H9 (cell line): ENCODE measurements at regions not wholly inside any gene's neighbourhood (a gene's known extent, or its start where the extent isn't known, plus 50 kb on each side); places are given as distances from the start of the nearest gene placed in this dataset.

Source experiments
- DNase-seq: peaks from one replicate; pipeline ENCODE4 v3.0.0-alpha.2; 2017
- H2AFZ ChIP-seq: one replicate; pipeline ENCODE4 v1.6.1; 2013; ENCODE audit warnings: mild to moderate bottlenecking, low read length, control low read depth, moderate library complexity
- H2AK5ac ChIP-seq: 2 replicates; pipeline ENCODE4 v1.6.1; 2013; ENCODE audit warnings: low read length, control low read depth, mixed read lengths; ENCODE audit not compliant: insufficient read length
- H2BK120ac ChIP-seq: one replicate; pipeline ENCODE4 v1.6.1; 2013; ENCODE audit warnings: low read depth, mild to moderate bottlenecking, low read length, control low read depth, inconsistent platforms; ENCODE audit not compliant: poor library complexity, severe bottlenecking
- H2BK12ac ChIP-seq: 2 replicates; pipeline ENCODE4 v1.6.1; 2013; ENCODE audit warnings: low read length, control low read depth, mixed read lengths, low read depth; ENCODE audit not compliant: insufficient read length
- H2BK15ac ChIP-seq: 2 replicates; pipeline ENCODE4 v1.6.1; 2013; ENCODE audit warnings: low read depth, low read length, control low read depth
- H2BK20ac ChIP-seq: one replicate; pipeline ENCODE4 v1.6.1; 2013; ENCODE audit warnings: low read depth, mild to moderate bottlenecking, low read length, control low read depth, inconsistent platforms; ENCODE audit not compliant: poor library complexity, severe bottlenecking
- H2BK5ac ChIP-seq: 2 replicates; pipeline ENCODE4 v1.6.1; 2013; ENCODE audit warnings: low read length, control low read depth, mixed read lengths; ENCODE audit not compliant: insufficient read length
- H3K14ac ChIP-seq: 2 replicates; pipeline ENCODE4 v1.6.1; 2013; ENCODE audit warnings: low read length, control low read depth; ENCODE audit not compliant: insufficient read depth
- H3K18ac ChIP-seq: 2 replicates; pipeline ENCODE4 v1.6.1; 2013; ENCODE audit warnings: low read depth, mild to moderate bottlenecking, mixed read lengths, low read length, control low read depth; ENCODE audit not compliant: insufficient read length
- H3K23ac ChIP-seq: 2 replicates; pipeline ENCODE4 v1.6.1; 2013; ENCODE audit warnings: low read length, control low read depth, mixed read lengths, low read depth; ENCODE audit not compliant: insufficient read length
- H3K23me2 ChIP-seq: 2 replicates; pipeline ENCODE4 v1.6.1; 2013; ENCODE audit warnings: low read depth, mild to moderate bottlenecking, mixed read lengths, low read length, control low read depth; ENCODE audit not compliant: insufficient read length, poor library complexity, severe bottlenecking
- H3K27ac ChIP-seq: 2 replicates; pipeline ENCODE4 v1.5.1; 2013; ENCODE audit warnings: low read length, control low read depth, mixed read lengths, low read depth; ENCODE audit not compliant: insufficient read length
- H3K27me3 ChIP-seq: 2 replicates; pipeline ENCODE4 v1.6.1; 2013; ENCODE audit warnings: low read length, control low read depth, inconsistent platforms; ENCODE audit not compliant: insufficient read depth
- H3K4ac ChIP-seq: 2 replicates; pipeline ENCODE4 v1.6.1; 2013; ENCODE audit warnings: low read depth, mild to moderate bottlenecking, control low read depth, inconsistent platforms, low read length, moderate library complexity
- H3K4me1 ChIP-seq: 2 replicates; pipeline ENCODE4 v1.6.1; 2013; ENCODE audit warnings: low read length, control low read depth, inconsistent platforms; ENCODE audit not compliant: insufficient read depth
- H3K4me2 ChIP-seq: 2 replicates; pipeline ENCODE4 v1.6.1; 2013; ENCODE audit warnings: low read length, control low read depth, mixed read lengths; ENCODE audit not compliant: insufficient read length, insufficient read depth
- H3K56ac ChIP-seq: 2 replicates; pipeline ENCODE4 v1.6.1; 2013; ENCODE audit warnings: low read depth, mild to moderate bottlenecking, mixed read lengths, low read length, control low read depth; ENCODE audit not compliant: insufficient read length
- H3K79me1 ChIP-seq: 2 replicates; pipeline ENCODE4 v1.6.1; 2013; ENCODE audit warnings: low read depth, mild to moderate bottlenecking, moderate library complexity, low read length, control low read depth, inconsistent platforms; ENCODE audit not compliant: insufficient read depth, poor library complexity, severe bottlenecking
- H3K79me2 ChIP-seq: 2 replicates; pipeline ENCODE4 v1.6.1; 2013; ENCODE audit warnings: low read length, control low read depth, inconsistent platforms; ENCODE audit not compliant: insufficient read depth
- H3K9ac ChIP-seq: 2 replicates; pipeline ENCODE4 v1.6.1; 2013; ENCODE audit warnings: low read length, control low read depth, mixed read lengths; ENCODE audit not compliant: insufficient read length; ENCODE audit errors: extremely low read depth
- H3K9me3 ChIP-seq: one replicate; pipeline ENCODE4 v1.6.1; 2013; ENCODE audit warnings: low read depth, low read length, inconsistent platforms; ENCODE audit not compliant: control insufficient read depth
- H3T11ph ChIP-seq: one replicate; pipeline ENCODE4 v1.6.1; 2013; ENCODE audit warnings: mild to moderate bottlenecking, low read length, control low read depth, inconsistent platforms
- H4K20me1 ChIP-seq: one replicate; pipeline ENCODE4 v1.6.1; 2013; ENCODE audit not compliant: control insufficient read depth, insufficient read length, insufficient read depth
- H4K5ac ChIP-seq: 2 replicates; pipeline ENCODE4 v1.6.1; 2013; ENCODE audit warnings: low read depth, mild to moderate bottlenecking, mixed read lengths, low read length, control low read depth; ENCODE audit not compliant: insufficient read length
- H4K8ac ChIP-seq: replicated peaks from 2 replicates; pipeline ENCODE4 v1.6.1; 2013; ENCODE audit warnings: low read length, control low read depth, mixed read lengths, low read depth; ENCODE audit not compliant: insufficient read length
- H4K91ac ChIP-seq: 2 replicates; pipeline ENCODE4 v1.6.1; 2013; ENCODE audit warnings: low read depth, mild to moderate bottlenecking, moderate library complexity, mixed read lengths, low read length, control low read depth; ENCODE audit not compliant: insufficient read length
- H3K27ac Mint-ChIP-seq, 3 experiments: 2 replicates in 2 of 3; 3 replicates in 1 of 3; pipeline ENCODE4 v1.8.0; 2020 to 2021; ENCODE audit warnings: mixed read lengths in 3 of 3, mild to moderate bottlenecking in 1 of 3, moderate library complexity in 1 of 3
- H3K27me3 Mint-ChIP-seq: 2 replicates; pipeline ENCODE4 v1.8.0; 2021; ENCODE audit warnings: low read depth, mild to moderate bottlenecking, moderate library complexity, mixed read lengths
- H3K36me3 Mint-ChIP-seq, 3 experiments: 2 replicates in 2 of 3; 3 replicates in 1 of 3; pipeline ENCODE4 v1.8.0; 2020 to 2021; ENCODE audit warnings: low read depth in 3 of 3, mixed read lengths in 3 of 3; ENCODE audit not compliant: insufficient read depth in 1 of 3
- H3K4me1 Mint-ChIP-seq, 2 experiments: 2 replicates each; pipeline ENCODE4 v1.8.0; 2020; ENCODE audit warnings: mixed read lengths in 2 of 2
- H3K4me3 Mint-ChIP-seq, 2 experiments: 2 replicates in 1 of 2; 3 replicates in 1 of 2; pipeline ENCODE4 v1.8.0; 2020 to 2021; ENCODE audit warnings: mild to moderate bottlenecking in 2 of 2, mixed read lengths in 2 of 2, moderate library complexity in 1 of 2
- H3K9me3 Mint-ChIP-seq, 2 experiments: 2 replicates in 1 of 2; 3 replicates in 1 of 2; pipeline ENCODE4 v1.8.0; 2020; ENCODE audit warnings: mild to moderate bottlenecking in 2 of 2, mixed read lengths in 2 of 2, moderate library complexity in 1 of 2
- WGBS: extraction: QIAGEN DNeasy Blood & Tissue Kit; methylation state at CpG from one replicate; pipeline ENCODE4 v1.1.7; 2013; ENCODE audit warnings: missing lambda C conversion rate, low lambda C conversion rate, mixed read lengths; ENCODE audit not compliant: insufficient read length; ENCODE audit errors: extremely low coverage; 5-methylcytosine and 5-hydroxymethylcytosine counted together
- TF ChIP-seq, protein P1 (sequence below): fragments of 200-600 bp; sonication (generic); conservative IDR thresholded peaks from 3 replicates; pipeline ENCODE4 v1.8.0; 2021; ENCODE audit warnings: antibody characterized with exemption, mild to moderate bottlenecking

DNA sequence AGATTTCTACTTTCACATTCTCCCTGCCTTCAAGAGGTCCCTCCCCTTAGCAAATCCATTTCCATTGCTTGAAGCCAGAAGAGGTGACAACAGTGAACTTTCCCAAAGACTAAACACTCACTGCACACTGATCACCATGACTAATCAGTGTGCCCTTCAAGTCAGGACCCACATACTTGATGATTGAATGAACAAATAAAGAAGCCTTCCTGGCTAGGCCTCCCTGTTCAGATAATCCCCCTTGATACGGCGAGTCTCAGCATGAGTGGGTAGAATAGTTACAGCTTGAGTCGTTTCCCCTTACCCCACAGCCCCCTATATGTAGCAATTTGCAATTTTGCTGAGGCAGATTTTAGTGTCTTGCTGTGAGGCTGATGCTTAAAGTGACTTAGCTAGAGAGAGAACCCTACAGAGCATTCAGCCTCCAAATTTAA, 102.2 kb downstream of the UNC5CL start:
- no peak overlapping the region for H3K27ac ChIP-seq
- H2BK5ac ChIP-seq, result no peak overlapping the region
- no peak overlapping the region for H3K4me2 ChIP-seq
- H3K56ac ChIP-seq, result no peak overlapping the region
- no peaks in the 10 kb centered on the region for H3K9me3 ChIP-seq
- H3K9ac ChIP-seq, result no peak overlapping the region
- no peak overlapping the region for H3K14ac ChIP-seq
- no peak overlapping the region for H2AK5ac ChIP-seq
- WGBS, result no CpG with 5 or more reads among the region's 3 CpGs
- TF ChIP-seq, protein P1, sequence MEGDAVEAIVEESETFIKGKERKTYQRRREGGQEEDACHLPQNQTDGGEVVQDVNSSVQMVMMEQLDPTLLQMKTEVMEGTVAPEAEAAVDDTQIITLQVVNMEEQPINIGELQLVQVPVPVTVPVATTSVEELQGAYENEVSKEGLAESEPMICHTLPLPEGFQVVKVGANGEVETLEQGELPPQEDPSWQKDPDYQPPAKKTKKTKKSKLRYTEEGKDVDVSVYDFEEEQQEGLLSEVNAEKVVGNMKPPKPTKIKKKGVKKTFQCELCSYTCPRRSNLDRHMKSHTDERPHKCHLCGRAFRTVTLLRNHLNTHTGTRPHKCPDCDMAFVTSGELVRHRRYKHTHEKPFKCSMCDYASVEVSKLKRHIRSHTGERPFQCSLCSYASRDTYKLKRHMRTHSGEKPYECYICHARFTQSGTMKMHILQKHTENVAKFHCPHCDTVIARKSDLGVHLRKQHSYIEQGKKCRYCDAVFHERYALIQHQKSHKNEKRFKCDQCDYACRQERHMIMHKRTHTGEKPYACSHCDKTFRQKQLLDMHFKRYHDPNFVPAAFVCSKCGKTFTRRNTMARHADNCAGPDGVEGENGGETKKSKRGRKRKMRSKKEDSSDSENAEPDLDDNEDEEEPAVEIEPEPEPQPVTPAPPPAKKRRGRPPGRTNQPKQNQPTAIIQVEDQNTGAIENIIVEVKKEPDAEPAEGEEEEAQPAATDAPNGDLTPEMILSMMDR, result no peak
- H3K79me1 ChIP-seq, result no peaks in the 10 kb centered on the region
- H4K8ac ChIP-seq, result no peak overlapping the region
- no peaks in the 10 kb centered on the region for H3K27me3 ChIP-seq
- no peaks in the 10 kb centered on the region for H3K23me2 ChIP-seq
- Mint-ChIP-seq H3K27ac (no peak overlapping the region), H3K36me3 (peaks cover 0 to 4% (median 0%) of the 10 kb centered on the region in 3 experiments; a peak in 1 of 7 replicates), H3K4me3 (no peak overlapping the region; a peak in 1 of 5 replicates), H3K9me3 (peaks cover 2 to 5% of the 10 kb centered on the region in 2 experiments; a peak in 3 of 5 replicates), H3K4me1 (peaks cover 8 to 12% of the 10 kb centered on the region in 2 experiments), H3K27me3 (peaks cover 3% of the 10 kb centered on the region; the same call in 1 of the 2 replicates)
- H3K23ac ChIP-seq, result no peak overlapping the region
- H2BK12ac ChIP-seq, result no peak overlapping the region
- no peak overlapping the region for H2AFZ ChIP-seq
- no peak overlapping the region for H4K91ac ChIP-seq
- no peak overlapping the region for H4K5ac ChIP-seq
- no peaks in the 10 kb centered on the region for H3K4me1 ChIP-seq
- H4K20me1 ChIP-seq, result no peaks in the 10 kb centered on the region
- H2BK120ac ChIP-seq, result no peak overlapping the region
- no peak for DNase-seq
- H3T11ph ChIP-seq, result no peak overlapping the region
- H2BK15ac ChIP-seq, result no peak overlapping the region
- H2BK20ac ChIP-seq, result no peak overlapping the region
- H3K18ac ChIP-seq, result no peak overlapping the region
- H3K4ac ChIP-seq, result no peak overlapping the region
- H3K79me2 ChIP-seq, result no peaks in the 10 kb centered on the region
